Aorta (tissue), 5 donors: ENCODE measurements at regions not wholly inside any gene's neighbourhood (a gene's known extent, or its start where the extent isn't known, plus 50 kb on each side); places are given as distances from the start of the nearest gene placed in this dataset.

ENCODE experiments used
- ATAC-seq: fragments of 200-7000 bp; cut with Tn5 transposase; one replicate; pipeline ENCODE4 v1.9.1; 2022; ENCODE audit warnings: moderate library complexity; ENCODE audit not compliant: low FRiP score
- DNase-seq, 2 donors: peaks; one replicate each; pipeline ENCODE4 v3.0.0-alpha.2; 2020
- H3K27ac ChIP-seq, 2 donors: one replicate each; pipeline ENCODE4 v1.5.1; 2013; ENCODE audit warnings: low read length in 2 of 2, mild to moderate bottlenecking in 2 of 2, moderate library complexity in 2 of 2, control low read depth in 1 of 2, inconsistent platforms in 1 of 2, low read depth in 1 of 2
- H3K27me3 ChIP-seq, 2 donors: one replicate each; pipeline ENCODE4 v1.6.1; 2013; ENCODE audit warnings: control low read depth in 1 of 2, low read length in 1 of 2, mild to moderate bottlenecking in 1 of 2, moderate library complexity in 1 of 2; ENCODE audit not compliant: insufficient read depth in 2 of 2, control insufficient read depth in 1 of 2
- H3K36me3 ChIP-seq, 2 donors: one replicate each; pipeline ENCODE4 v1.6.1; 2013; ENCODE audit warnings: control low read depth in 1 of 2, low read length in 1 of 2, mild to moderate bottlenecking in 1 of 2; ENCODE audit not compliant: insufficient read depth in 2 of 2, control insufficient read depth in 1 of 2
- H3K4me1 ChIP-seq, 2 donors: one replicate each; pipeline ENCODE4 v1.6.1; 2013; ENCODE audit warnings: low read length in 2 of 2, control low read depth in 1 of 2, mild to moderate bottlenecking in 1 of 2, moderate library complexity in 1 of 2; ENCODE audit not compliant: insufficient read depth in 2 of 2, control insufficient read depth in 1 of 2
- H3K4me3 ChIP-seq, 2 donors: one replicate each; pipeline ENCODE4 v1.5.1; 2013; ENCODE audit warnings: low read length in 2 of 2, control low read depth in 1 of 2, mild to moderate bottlenecking in 1 of 2
- H3K9me3 ChIP-seq: one replicate; pipeline ENCODE4 v1.6.1; 2013; ENCODE audit warnings: mild to moderate bottlenecking, low read length; ENCODE audit not compliant: control insufficient read depth
- WGBS, 2 donors: extraction: QIAGEN DNeasy Blood & Tissue Kit; methylation state at CpG; one replicate each; pipeline ENCODE4 v1.1.7; 2013; 5-methylcytosine and 5-hydroxymethylcytosine counted together
- intact Hi-C, 2 donors: fragments of 100-400 bp; cut with DNase I; formaldehyde crosslinking; loops; one replicate each; pipeline versions ENCODE4 v1.14.2 to v1.15.0; 2022
- donor health status: healthy with polysubstance abuse.
- donor health status: Bipolar disorder and iron deficiency.
- donor health status: DM: no; HTN: no; CAD: no.
- donor health status: DM: no; HTN: no; CAD: no.
- donor health status: DM: yes; HTN: yes; CAD: no.

DNA sequence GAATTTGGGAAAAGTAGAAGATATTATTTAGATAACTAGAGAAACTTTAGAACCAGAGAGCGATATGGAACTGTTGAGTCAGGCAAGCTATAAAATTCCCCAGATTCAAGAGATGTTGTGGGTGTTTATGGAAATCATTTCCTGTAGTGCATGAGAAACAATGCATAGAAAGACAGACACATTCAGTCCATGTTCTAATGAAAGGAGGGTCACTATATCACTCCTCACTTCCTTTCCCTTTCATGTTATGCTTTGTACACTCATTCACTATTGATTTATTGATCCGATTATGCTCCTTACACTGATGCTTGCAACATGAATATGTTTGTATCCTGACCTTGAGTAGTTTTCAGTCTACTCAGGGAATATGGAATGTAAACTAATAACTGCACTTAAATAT is 1459.9 kb upstream of the ALCAM start:
- Histone ChIP-seq H3K36me3 (no peaks in the 10 kb centered on the region), H3K4me1 (no peaks in the 10 kb centered on the region), H3K4me3 (no peak overlapping the region), H3K27me3 (no peaks in the 10 kb centered on the region), H3K9me3 (no peaks in the 10 kb centered on the region), H3K27ac (no peak overlapping the region)
- intact Hi-C loops: no loop called here
- ATAC-seq (no peak), DNase-seq (no peak)
- WGBS, 2 donors: 88 to 95% methylated on average over 2 of the region's 2 CpGs

DNA sequence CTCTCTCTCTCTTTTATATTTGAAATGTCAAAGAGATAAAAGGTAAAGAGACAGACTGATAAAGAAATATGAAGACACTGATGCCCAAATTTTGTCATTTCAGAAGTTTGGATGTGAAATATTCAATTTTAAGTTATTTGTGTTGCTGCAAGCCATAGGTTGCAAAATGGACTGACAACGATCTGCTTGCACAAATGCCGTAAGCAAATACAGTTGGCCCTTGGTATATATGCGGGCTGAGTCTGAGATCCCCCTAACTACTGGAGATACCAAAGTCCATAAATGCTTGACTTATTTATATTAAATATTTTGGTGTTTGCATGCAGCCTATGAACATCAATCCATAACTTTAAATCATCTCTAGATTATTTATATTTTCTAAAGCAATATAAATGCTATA is 1459.1 kb upstream of the ALCAM start:
- Histone ChIP-seq H3K4me1 (no peaks in the 10 kb centered on the region), H3K27ac (no peak overlapping the region), H3K27me3 (no peaks in the 10 kb centered on the region), H3K4me3 (no peak overlapping the region), H3K36me3 (no peaks in the 10 kb centered on the region), H3K9me3 (no peaks in the 10 kb centered on the region)
- no peak for DNase-seq
- intact Hi-C loops: no loop called here
- ATAC-seq: no peak
- 96% methylated on average over 3 of the region's 3 CpGs for WGBS, 2 donors

DNA sequence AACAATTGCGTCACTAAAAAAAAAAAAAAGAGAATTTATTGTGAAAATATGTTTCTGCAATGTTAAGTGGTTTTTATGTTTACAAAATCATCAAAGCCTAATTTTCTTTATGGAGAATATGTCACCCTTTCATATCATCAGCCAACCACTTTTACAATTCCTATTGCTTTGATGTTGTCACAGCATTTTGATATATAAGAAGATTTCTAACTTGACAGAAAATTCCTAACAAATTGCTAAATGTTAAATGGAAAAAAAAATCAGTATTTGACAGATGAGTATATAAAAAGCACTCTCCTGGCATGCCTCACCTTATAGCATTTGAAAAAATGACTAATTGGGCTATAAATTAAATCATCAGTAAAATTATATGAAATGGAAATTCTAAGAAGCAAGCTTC is 1457.3 kb upstream of the ALCAM start:
- Histone ChIP-seq H3K36me3 (no peaks in the 10 kb centered on the region), H3K27me3 (no peaks in the 10 kb centered on the region), H3K9me3 (no peaks in the 10 kb centered on the region), H3K4me1 (no peaks in the 10 kb centered on the region), H3K4me3 (no peak overlapping the region), H3K27ac (no peak overlapping the region)
- DNase-seq (no peak), ATAC-seq (no peak)
- intact Hi-C loops: no loop called here
- WGBS, 2 donors: 86 to 97% methylated on average over 1 of the region's 1 CpG

DNA sequence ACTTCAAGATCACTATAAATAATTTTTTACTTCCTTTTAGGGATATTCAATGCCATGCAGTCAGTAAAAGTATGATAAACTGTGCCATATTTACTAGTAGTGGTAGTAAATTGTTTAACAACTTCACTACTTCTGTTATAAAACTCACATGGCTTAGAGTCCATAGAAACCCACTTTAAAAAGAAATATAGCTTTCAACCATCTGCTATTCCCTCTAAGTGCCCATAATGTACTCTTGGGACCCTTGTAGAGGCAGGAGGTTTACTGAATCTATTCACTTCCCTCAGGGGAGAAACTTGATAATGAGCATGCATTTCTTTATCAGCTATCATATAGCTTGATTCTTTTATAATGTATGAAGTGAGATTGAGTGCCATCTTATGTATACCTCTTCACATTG is 1448.4 kb upstream of the ALCAM start:
- Histone ChIP-seq H3K36me3 (no peaks in the 10 kb centered on the region), H3K27ac (no peak overlapping the region), H3K27me3 (no peaks in the 10 kb centered on the region), H3K4me1 (no peaks in the 10 kb centered on the region), H3K9me3 (no peaks in the 10 kb centered on the region), H3K4me3 (no peak overlapping the region)
- DNase-seq (no peak), ATAC-seq (no peak)
- intact Hi-C loops: no loop called here

DNA sequence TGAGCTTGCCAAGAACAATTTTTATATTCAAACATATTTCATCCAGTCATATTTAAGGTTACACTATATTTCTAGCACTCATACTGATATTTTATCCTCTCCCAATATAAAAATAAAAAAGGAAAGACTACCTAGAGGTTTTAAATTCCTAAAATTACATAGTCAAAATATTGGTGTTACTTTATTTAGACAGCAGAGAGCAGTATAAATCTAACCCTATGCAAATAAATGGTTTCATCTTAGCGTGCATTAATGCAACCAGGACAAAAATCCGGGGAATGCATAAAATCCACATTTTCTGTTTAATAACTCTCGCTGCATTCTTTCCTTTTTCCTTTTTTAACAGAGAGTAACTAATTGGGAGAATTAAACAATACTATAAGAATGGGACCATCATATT is 1447.4 kb upstream of the ALCAM start:
- Histone ChIP-seq H3K27ac (no peak overlapping the region), H3K9me3 (no peaks in the 10 kb centered on the region), H3K36me3 (no peaks in the 10 kb centered on the region), H3K27me3 (no peaks in the 10 kb centered on the region), H3K4me1 (no peaks in the 10 kb centered on the region), H3K4me3 (no peak overlapping the region)
- DNase-seq: no peak
- no peak for ATAC-seq
- intact Hi-C loops: no loop called here
- 7 to 17% methylated on average over 3 of the region's 3 CpGs for WGBS, 2 donors

DNA sequence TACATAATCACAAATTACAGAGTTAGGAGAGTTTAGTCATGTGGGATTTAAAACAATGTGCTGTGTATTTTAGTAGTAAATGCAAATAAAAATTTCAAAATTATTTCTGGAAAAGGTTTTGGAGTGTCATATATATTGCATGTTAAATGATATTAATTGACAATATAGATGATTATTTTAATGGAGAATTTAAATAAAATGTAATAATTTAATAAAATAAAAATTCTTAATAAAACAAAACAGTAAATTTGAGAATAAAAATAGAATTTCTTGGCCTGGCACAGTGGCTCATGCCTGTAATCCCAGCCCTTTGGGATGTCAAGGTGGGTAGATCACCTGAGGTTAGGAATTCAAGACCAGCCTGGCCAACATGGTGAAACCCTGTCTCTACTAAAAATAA is 1442.8 kb upstream of the ALCAM start:
- intact Hi-C loops: no loop called here
- Histone ChIP-seq H3K27ac (no peak overlapping the region), H3K9me3 (no peaks in the 10 kb centered on the region), H3K27me3 (no peaks in the 10 kb centered on the region), H3K4me1 (no peaks in the 10 kb centered on the region), H3K36me3 (no peaks in the 10 kb centered on the region), H3K4me3 (no peak overlapping the region)
- ATAC-seq: no peak
- DNase-seq: no peak

DNA sequence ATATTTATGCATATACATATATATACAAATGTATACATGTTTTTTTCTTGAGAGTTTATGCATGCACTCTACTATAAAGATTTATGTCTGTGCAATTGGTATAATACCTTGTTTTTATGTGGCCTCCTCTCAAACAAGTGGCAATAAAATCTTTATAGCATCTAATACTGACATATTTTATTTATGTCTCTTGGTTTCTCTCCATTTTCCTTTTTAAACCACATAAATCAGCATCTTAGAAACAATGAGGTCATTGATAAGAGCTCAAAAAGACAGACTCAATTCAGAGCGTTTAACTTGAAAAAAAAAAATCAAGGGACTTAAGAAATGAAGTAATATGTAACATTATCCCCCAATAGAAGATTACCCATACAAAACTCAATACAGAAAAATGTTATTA is 1442.2 kb upstream of the ALCAM start:
- WGBS, 2 donors: 18 to 24% methylated on average over 1 of the region's 1 CpG
- Histone ChIP-seq H3K27ac (no peak overlapping the region), H3K4me1 (no peaks in the 10 kb centered on the region), H3K36me3 (no peaks in the 10 kb centered on the region), H3K4me3 (no peak overlapping the region), H3K27me3 (no peaks in the 10 kb centered on the region), H3K9me3 (no peaks in the 10 kb centered on the region)
- intact Hi-C loops: no loop called here
- DNase-seq (no peak), ATAC-seq (no peak)

DNA sequence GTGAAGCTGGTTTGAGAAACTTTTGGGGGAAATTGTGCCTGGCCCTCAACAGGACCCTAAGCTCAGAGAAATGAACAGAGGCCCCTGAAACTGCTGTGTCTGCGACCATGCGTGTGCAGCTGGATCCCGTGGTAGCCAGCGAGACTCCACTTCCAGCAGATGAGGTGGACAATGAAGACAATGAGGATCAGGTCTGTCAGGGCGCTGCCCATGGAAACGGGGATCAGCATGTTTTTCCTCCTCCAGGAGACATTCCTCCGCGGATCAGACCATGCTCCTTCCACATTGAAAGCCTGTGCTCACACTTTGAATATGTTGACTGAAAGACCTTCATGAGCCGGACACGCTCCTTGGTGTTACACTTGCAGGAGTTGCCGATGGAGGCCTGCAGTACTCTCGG is 1439.8 kb upstream of the ALCAM start:
- DNase-seq (no peak), ATAC-seq (no peak)
- no peaks in the 10 kb centered on the region for H3K36me3 ChIP-seq
- no peak overlapping the region for H3K27ac ChIP-seq
- H3K9me3 ChIP-seq: peaks cover 2% of the 10 kb centered on the region
- intact Hi-C loops: no loop called here
- H3K4me1 ChIP-seq: no peaks in the 10 kb centered on the region
- H3K27me3 ChIP-seq: no peaks in the 10 kb centered on the region
- no peak overlapping the region for H3K4me3 ChIP-seq
- WGBS, 2 donors: 91 to 93% methylated on average over 12 of the region's 12 CpGs

DNA sequence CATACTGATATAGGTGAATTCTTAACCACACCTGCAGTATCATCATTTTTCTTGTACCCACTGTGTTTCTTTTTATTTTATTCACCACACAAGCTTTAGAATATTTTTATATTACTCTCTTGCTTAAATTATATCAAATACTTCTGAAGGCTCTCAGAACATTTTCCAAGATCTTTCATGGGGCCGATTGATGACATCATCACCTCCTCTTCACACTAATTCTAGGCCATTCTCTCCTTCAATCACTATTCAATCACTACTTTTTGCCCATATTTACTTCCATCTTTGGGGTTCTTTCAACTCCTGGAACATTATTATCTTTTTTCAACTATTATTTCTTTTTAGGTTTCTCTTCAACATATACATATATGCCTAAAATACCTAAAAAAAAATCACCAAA is 1438.8 kb upstream of the ALCAM start:
- Histone ChIP-seq H3K4me3 (no peak overlapping the region), H3K4me1 (no peaks in the 10 kb centered on the region), H3K27me3 (no peaks in the 10 kb centered on the region), H3K9me3 (peaks cover 2% of the 10 kb centered on the region), H3K36me3 (no peaks in the 10 kb centered on the region), H3K27ac (no peak overlapping the region)
- 91 to 100% methylated on average over 1 of the region's 1 CpG for WGBS, 2 donors
- intact Hi-C loops: no loop called here
- DNase-seq (no peak), ATAC-seq (no peak)

DNA sequence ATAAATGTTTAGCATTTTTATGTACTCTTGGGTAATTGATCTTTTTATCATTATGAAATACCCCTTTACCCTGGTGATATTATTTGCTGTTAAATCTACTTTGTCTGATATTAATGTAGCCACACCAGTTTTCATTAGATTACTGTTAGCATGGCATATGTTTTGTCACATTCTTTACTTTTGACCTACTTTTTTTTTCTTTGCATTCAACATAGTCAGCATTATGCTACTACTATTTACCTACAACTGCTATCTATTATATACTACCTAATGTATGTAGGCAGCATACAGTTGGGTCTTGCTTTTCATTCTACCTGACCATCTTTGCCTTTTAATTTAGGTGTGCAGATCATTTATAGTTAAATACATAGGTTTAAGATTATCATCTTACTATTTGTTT is 1429.6 kb upstream of the ALCAM start:
- H3K36me3 ChIP-seq: no peaks in the 10 kb centered on the region
- H3K9me3 ChIP-seq: no peaks in the 10 kb centered on the region
- H3K27me3 ChIP-seq: no peaks in the 10 kb centered on the region
- intact Hi-C loops: no loop called here
- no peak for ATAC-seq
- H3K4me3 ChIP-seq: no peak overlapping the region
- DNase-seq: no peak
- no peak overlapping the region for H3K27ac ChIP-seq
- no peaks in the 10 kb centered on the region for H3K4me1 ChIP-seq
